Nephron progenitor cell (in vitro differentiated cells): ENCODE measurements at regions not wholly inside any gene's neighbourhood (a gene's known extent, or its start where the extent isn't known, plus 50 kb on each side); places are given as distances from the start of the nearest gene placed in this dataset.

Experiments used
- DNase-seq: peaks from one replicate; pipeline ENCODE4 v3.0.0; 2021
- H3K27ac Mint-ChIP-seq: 2 replicates; pipeline ENCODE4 v1.8.0; 2021; ENCODE audit warnings: mild to moderate bottlenecking, moderate library complexity, mixed read lengths
- H3K27me3 Mint-ChIP-seq: 2 replicates; pipeline ENCODE4 v1.8.0; 2021; ENCODE audit warnings: mild to moderate bottlenecking, low read depth, mixed read lengths; ENCODE audit not compliant: poor library complexity
- H3K36me3 Mint-ChIP-seq: 2 replicates; pipeline ENCODE4 v1.8.0; 2021; ENCODE audit warnings: low read depth, mixed read lengths
- H3K4me1 Mint-ChIP-seq: 2 replicates; pipeline ENCODE4 v1.8.0; 2021; ENCODE audit warnings: mixed read lengths
- H3K4me3 Mint-ChIP-seq: 2 replicates; pipeline ENCODE4 v1.8.0; 2021; ENCODE audit warnings: mild to moderate bottlenecking, moderate library complexity, mixed read lengths
- H3K9me3 Mint-ChIP-seq: 2 replicates; pipeline ENCODE4 v1.8.0; 2021; ENCODE audit warnings: mild to moderate bottlenecking, moderate library complexity, mixed read lengths
- CTCF ChIP-seq: fragments of 200-600 bp; sonication (generic); IDR thresholded peaks from 2 replicates; pipeline ENCODE4 v1.5.0; 2021; ENCODE audit warnings: antibody characterized with exemption

DNA sequence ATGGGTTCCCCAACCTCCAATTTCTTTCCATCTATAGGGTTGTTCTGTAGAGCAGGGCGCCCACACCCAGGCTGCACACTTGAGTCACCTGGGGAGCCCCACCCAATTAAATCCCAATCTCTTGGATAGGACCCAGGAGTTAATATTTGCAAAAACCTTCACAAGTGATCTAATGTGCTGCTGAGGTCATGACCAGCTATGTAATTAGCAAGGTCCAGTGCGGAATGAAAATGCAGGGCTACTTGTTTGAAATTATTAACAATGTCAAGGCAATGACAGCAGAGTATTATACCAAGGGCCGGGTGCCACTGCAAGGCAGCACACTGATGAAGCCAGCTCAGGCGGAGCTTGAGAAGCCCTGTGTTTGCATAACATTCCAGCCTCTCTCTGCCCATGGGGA lies 302.7 kb downstream of the MAF start:
- Mint-ChIP-seq H3K4me1 (peaks cover 74% of the 10 kb centered on the region), H3K27ac (no peak overlapping the region), H3K27me3 (peaks cover 6% of the 10 kb centered on the region), H3K36me3 (no peaks in the 10 kb centered on the region), H3K9me3 (no peaks in the 10 kb centered on the region), H3K4me3 (no peak overlapping the region)
- no peak for DNase-seq
- TF ChIP-seq CTCF = no peak

- H3K27me3 Mint-ChIP-seq = peaks cover 6% of the 10 kb centered on the region
- no peak overlapping the region for H3K4me3 Mint-ChIP-seq
- no peaks in the 10 kb centered on the region for H3K9me3 Mint-ChIP-seq
- peaks cover 69% of the 10 kb centered on the region for H3K4me1 Mint-ChIP-seq
- no peak for TF ChIP-seq CTCF
- no peak overlapping the region for H3K27ac Mint-ChIP-seq
- no peak for DNase-seq
- no peaks in the 10 kb centered on the region for H3K36me3 Mint-ChIP-seq
These were observed 303.2 kb downstream of the MAF start for GRCh38 chr16:79297296-79297695.

DNA sequence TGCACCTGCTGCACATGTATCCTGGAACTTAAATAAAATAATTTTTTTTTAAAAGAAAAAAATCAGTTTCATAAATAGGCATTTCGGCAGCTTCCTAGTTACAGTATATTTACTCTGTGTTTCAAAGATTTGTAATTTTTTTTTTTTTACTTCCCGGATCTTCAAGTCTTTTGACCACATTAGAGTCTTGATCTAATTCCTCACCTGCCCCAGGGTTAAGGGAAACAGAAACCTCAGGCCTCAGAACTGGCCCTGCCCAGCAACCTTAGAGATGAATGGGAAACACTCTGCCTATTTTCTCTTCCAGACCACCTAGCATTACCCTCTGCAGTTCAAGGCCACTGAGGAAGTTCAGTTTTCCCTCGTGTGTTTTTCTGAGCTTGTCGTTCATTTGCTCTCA lies 304.0 kb downstream of the MAF start:
- Mint-ChIP-seq H3K9me3 (no peaks in the 10 kb centered on the region), H3K27me3 (peaks cover 9% of the 10 kb centered on the region), H3K4me1 (peaks cover 67% of the 10 kb centered on the region), H3K36me3 (no peaks in the 10 kb centered on the region), H3K4me3 (no peak overlapping the region), H3K27ac (no peak overlapping the region)
- TF ChIP-seq CTCF = no peak
- DNase-seq = no peak

DNA sequence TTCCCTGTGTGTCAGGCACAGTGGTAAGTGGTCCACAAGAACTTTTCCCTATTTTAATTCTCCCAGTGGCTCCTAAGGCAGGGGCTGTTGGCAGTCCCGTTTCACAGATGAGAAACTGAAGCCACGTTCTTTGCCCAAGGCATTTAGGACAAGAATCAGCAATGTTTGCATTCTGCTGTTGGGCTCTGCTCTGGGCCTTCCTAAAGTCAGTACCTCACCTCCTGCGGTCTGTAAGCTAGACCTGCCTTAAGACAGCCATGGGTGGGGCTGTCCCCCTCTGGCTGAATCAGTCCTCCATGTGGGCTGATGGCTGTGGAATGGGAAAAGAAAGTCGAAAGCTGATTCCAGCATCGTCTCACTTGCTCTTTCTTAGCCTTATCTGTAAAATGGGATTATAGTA lies 304.8 kb downstream of the MAF start:
- DNase-seq = no peak
- Mint-ChIP-seq H3K4me3 (no peak overlapping the region), H3K9me3 (no peaks in the 10 kb centered on the region), H3K36me3 (no peaks in the 10 kb centered on the region), H3K27me3 (peaks cover 12% of the 10 kb centered on the region), H3K27ac (no peak overlapping the region), H3K4me1 (peaks cover 60% of the 10 kb centered on the region)
- TF ChIP-seq CTCF = no peak

DNA sequence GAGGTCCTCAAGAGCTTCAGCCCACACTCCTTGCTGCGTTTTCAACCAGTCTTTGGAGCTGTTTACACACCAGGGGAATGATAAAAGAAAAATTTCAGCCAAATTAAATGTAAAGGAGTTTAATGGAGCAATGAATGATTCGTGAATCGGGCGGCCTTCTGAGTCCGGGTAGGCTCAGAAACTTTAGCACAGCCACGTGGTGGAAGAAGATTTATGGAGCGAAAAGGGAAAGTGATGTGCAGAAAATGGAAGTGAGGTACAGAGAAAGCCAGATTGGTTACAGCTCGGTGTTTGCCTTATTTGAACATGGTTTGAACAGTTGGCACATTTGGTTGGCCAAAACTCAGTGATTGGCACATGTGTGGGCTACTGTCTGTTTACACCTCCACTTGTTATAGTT lies 305.4 kb downstream of the MAF start:
- no peaks in the 10 kb centered on the region for H3K9me3 Mint-ChIP-seq
- peaks cover 12% of the 10 kb centered on the region for H3K27me3 Mint-ChIP-seq
- TF ChIP-seq CTCF = no peak
- H3K4me3 Mint-ChIP-seq = no peak overlapping the region
- H3K27ac Mint-ChIP-seq = no peak overlapping the region
- no peaks in the 10 kb centered on the region for H3K36me3 Mint-ChIP-seq
- DNase-seq = no peak
- H3K4me1 Mint-ChIP-seq = peaks cover 55% of the 10 kb centered on the region

DNA sequence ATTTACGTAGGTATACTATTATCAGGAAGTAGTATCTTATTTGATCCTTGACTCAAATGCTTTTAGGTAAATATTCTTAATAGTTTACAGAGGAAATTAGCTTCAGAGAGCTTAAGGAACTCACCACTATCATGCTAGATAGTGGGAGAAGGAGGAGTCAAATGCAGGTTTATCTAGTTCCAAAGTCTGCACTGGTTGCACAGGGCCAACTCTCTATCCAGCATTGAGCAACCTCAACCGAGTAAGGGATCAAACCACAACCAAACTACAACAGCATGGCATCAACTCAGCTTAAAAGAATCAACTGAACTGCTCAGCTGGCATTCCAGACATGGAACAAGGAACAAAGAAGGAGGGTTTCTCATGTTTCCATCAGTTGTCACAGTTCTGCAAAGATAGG lies 306.0 kb downstream of the MAF start:
- Mint-ChIP-seq H3K27me3 (peaks cover 12% of the 10 kb centered on the region), H3K9me3 (no peaks in the 10 kb centered on the region), H3K36me3 (no peaks in the 10 kb centered on the region), H3K4me3 (no peak overlapping the region), H3K27ac (no peak overlapping the region), H3K4me1 (peaks cover 49% of the 10 kb centered on the region)
- no peak for TF ChIP-seq CTCF
- DNase-seq = no peak
